T-helper 9 cell (primary cell): ENCODE measurements at regions not wholly inside any gene's neighbourhood (a gene's known extent, or its start where the extent isn't known, plus 50 kb on each side); places are given as distances from the start of the nearest gene placed in this dataset.
A peak's percentile ranks its signal among the peaks of the same experiment; 100 is the strongest.
"Not testable (repeated sequence)": the region's sequence is repeated elsewhere in the genome, so short reads cannot be mapped to it uniquely, and the experiment has no call there.

Experiments used
- DNase-seq: peaks from one replicate; pipeline ENCODE4 v3.0.0-alpha.2; 2020

- no peak for DNase-seq
Observed at GRCh38 chr16:52234626-52235025, 312.3 kb downstream of the TOX3 start.

GRCh38 chr16:52229471-52229870 lies 317.5 kb downstream of the TOX3 start:
- DNase-seq, result no peak

GRCh38 chr16:52227851-52228250 lies 319.1 kb downstream of the TOX3 start:
- no peak for DNase-seq

- DNase-seq, result no peak
Observed at GRCh38 chr16:52212841-52213240, 334.1 kb downstream of the TOX3 start.

GRCh38 chr16:52209227-52209626 lies 337.7 kb downstream of the TOX3 start:
- DNase-seq, result no peak

GRCh38 chr16:52203096-52203495 lies 343.8 kb downstream of the TOX3 start:
- DNase-seq, result no peak

GRCh38 chr16:52193441-52193840 lies 353.5 kb downstream of the TOX3 start:
- no peak for DNase-seq

GRCh38 chr16:52191531-52192134 lies 355.3 kb downstream of the TOX3 start:
- peak; percentile 30 for DNase-seq

- no peak for DNase-seq
Observed at GRCh38 chr16:52184336-52184735, 362.6 kb downstream of the TOX3 start.

- DNase-seq, result no peak
Observed at GRCh38 chr16:52182840-52183239, 364.1 kb downstream of the TOX3 start.

GRCh38 chr16:52174168-52174567 lies 372.8 kb downstream of the TOX3 start:
- DNase-seq, result no peak

- no peak for DNase-seq
Observed at GRCh38 chr16:52171481-52171880, 375.5 kb downstream of the TOX3 start.

- no peak for DNase-seq
Observed at GRCh38 chr16:52167328-52167727, 379.6 kb downstream of the TOX3 start.

GRCh38 chr16:52165961-52166360 lies 381.0 kb downstream of the TOX3 start:
- no peak for DNase-seq

- DNase-seq, result no peak
Observed at GRCh38 chr16:52149003-52149402, 397.9 kb downstream of the TOX3 start.

- no peak for DNase-seq
Observed at GRCh38 chr16:52141871-52142270, 405.1 kb downstream of the TOX3 start.

GRCh38 chr16:52128361-52128760 lies 418.6 kb downstream of the TOX3 start:
- no peak for DNase-seq

GRCh38 chr16:52123842-52124241 lies 423.1 kb downstream of the TOX3 start:
- no peak for DNase-seq

GRCh38 chr16:52123061-52123839 lies 423.7 kb downstream of the TOX3 start:
- no peak for DNase-seq

GRCh38 chr16:52117171-52117570 lies 429.8 kb downstream of the TOX3 start:
- no peak for DNase-seq

- no peak for DNase-seq
Observed at GRCh38 chr16:52114379-52114778, 432.6 kb downstream of the TOX3 start.

- no peak for DNase-seq
Observed at GRCh38 chr16:52113533-52114183, 433.3 kb downstream of the TOX3 start.

GRCh38 chr16:52104993-52105392 lies 441.9 kb downstream of the TOX3 start:
- not testable (repeated sequence) for DNase-seq

GRCh38 chr16:52103791-52104190 lies 443.2 kb downstream of the TOX3 start:
- DNase-seq, result no peak
